Lung (tissue), 11 donors: ENCODE measurements at regions not wholly inside any gene's neighbourhood (a gene's known extent, or its start where the extent isn't known, plus 50 kb on each side); places are given as distances from the start of the nearest gene placed in this dataset.

Source experiments
- ATAC-seq: fragments of 200-7000 bp; cut with Tn5 transposase; one replicate; pipeline ENCODE4 v1.9.1; 2020; ENCODE audit warnings: moderate number of reproducible peaks; ENCODE audit not compliant: insufficient read depth, low FRiP score
- DNase-seq, 3 donors: peaks; one replicate each; pipeline ENCODE4 v3.0.0-alpha.2; 2013 to 2017
- H3K27ac ChIP-seq, 2 donors: one replicate each; pipeline ENCODE4 v1.5.1; 2013; ENCODE audit warnings: mild to moderate bottlenecking in 2 of 2, moderate library complexity in 2 of 2, control low read depth in 1 of 2, inconsistent platforms in 1 of 2, low read depth in 1 of 2, low read length in 1 of 2
- H3K27me3 ChIP-seq, 3 donors: one replicate each; pipeline ENCODE4 v1.5.1; 2013; ENCODE audit warnings: low read length in 2 of 3; ENCODE audit not compliant: control insufficient read depth in 3 of 3, insufficient read depth in 3 of 3
- H3K36me3 ChIP-seq, 4 donors: one replicate each; pipeline ENCODE4 v1.5.1; 2013; ENCODE audit warnings: low read length in 4 of 4, mild to moderate bottlenecking in 1 of 4, moderate library complexity in 1 of 4; ENCODE audit not compliant: control insufficient read depth in 4 of 4, insufficient read depth in 4 of 4
- H3K4me1 ChIP-seq, 5 donors: one replicate each; pipeline ENCODE4 v1.5.1; 2013; ENCODE audit warnings: low read length in 5 of 5, mild to moderate bottlenecking in 2 of 5, moderate library complexity in 1 of 5; ENCODE audit not compliant: control insufficient read depth in 5 of 5, insufficient read depth in 5 of 5
- H3K4me3 ChIP-seq: one replicate; pipeline ENCODE4 v1.5.1; 2013; ENCODE audit warnings: mild to moderate bottlenecking, control low read depth, moderate library complexity
- H3K9ac ChIP-seq, 2 donors: one replicate each; pipeline ENCODE4 v1.5.1; 2013; ENCODE audit warnings: low read length in 2 of 2, control low read depth in 1 of 2; ENCODE audit not compliant: insufficient read depth in 1 of 2
- H3K9me3 ChIP-seq, 4 donors: one replicate each; pipeline ENCODE4 v1.5.1; 2013; ENCODE audit warnings: low read length in 3 of 4, mild to moderate bottlenecking in 1 of 4, moderate library complexity in 1 of 4; ENCODE audit not compliant: control insufficient read depth in 4 of 4, insufficient read depth in 3 of 4
- CTCF ChIP-seq: IDR thresholded peaks from 2 replicates; pipeline ENCODE4 v1.5.1; 2012; ENCODE audit warnings: mild to moderate bottlenecking; ENCODE audit errors: control extremely low read depth, extremely low read depth
- WGBS, 2 donors: extraction: QIAGEN DNeasy Blood & Tissue Kit; methylation state at CpG; one replicate each; pipeline ENCODE4 v1.1.7; 2013; 5-methylcytosine and 5-hydroxymethylcytosine counted together
- donor health status: control.
- donor health status: control.
- donor health status: Bipolar disorder and iron deficiency.
- donor health status: healthy.
- donor health status: DM: yes; HTN: yes; CAD: no.

DNA sequence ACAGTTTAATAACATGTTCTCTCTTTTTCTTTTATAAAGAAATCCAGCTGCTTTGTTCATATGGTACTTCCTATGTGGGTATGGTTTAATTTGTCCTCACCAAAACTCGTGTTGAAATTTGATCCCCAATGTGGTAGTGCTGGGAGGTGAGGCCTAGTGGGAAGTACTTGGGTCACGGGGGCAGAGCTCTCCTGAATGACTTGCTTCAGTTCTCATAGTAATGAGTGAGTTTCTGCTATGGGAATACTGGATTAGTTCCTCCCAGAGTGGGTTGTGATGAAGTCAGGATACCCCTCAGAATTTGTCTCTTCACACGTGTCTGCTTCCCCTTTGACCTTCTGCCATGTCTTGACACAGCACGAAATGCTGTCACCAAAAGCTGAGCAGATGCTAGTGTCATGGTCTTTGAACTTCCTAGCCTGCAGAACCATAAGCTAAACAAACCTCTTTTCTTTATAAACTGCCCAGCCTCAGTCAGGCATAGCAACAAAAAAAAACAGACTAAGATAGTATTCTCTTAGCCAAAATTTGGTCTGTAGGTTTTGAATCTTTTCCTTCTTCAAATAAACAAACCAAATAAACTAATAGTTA is 87.8 kb upstream of the HS3ST5 start:
- Histone ChIP-seq H3K9me3 (no peaks in the 10 kb centered on the region), H3K27ac (no peak overlapping the region), H3K4me3 (no peak overlapping the region), H3K9ac (no peak overlapping the region), H3K4me1 (no peaks in the 10 kb centered on the region), H3K36me3 (no peaks in the 10 kb centered on the region), H3K27me3 (no peaks in the 10 kb centered on the region)
- ATAC-seq (no peak), DNase-seq (peak in 1 of 3 donors; percentile 3)
- TF ChIP-seq CTCF = no peak
- WGBS, 2 donors = 42 to 43% methylated on average over 4 of the region's 4 CpGs

GRCh38 chr6:114428341-114428740 is 85.5 kb upstream of the HS3ST5 start:
- H3K9ac ChIP-seq = no peak overlapping the region
- H3K9me3 ChIP-seq = no peaks in the 10 kb centered on the region
- TF ChIP-seq CTCF = no peak
- no peaks in the 10 kb centered on the region for H3K4me1 ChIP-seq
- H3K36me3 ChIP-seq = no peaks in the 10 kb centered on the region
- no peak overlapping the region for H3K27ac ChIP-seq
- 63 to 66% methylated on average over 2 of the region's 2 CpGs for WGBS, 2 donors
- DNase-seq (no peak), ATAC-seq (no peak)
- no peak overlapping the region for H3K4me3 ChIP-seq
- H3K27me3 ChIP-seq = no peaks in the 10 kb centered on the region

DNA sequence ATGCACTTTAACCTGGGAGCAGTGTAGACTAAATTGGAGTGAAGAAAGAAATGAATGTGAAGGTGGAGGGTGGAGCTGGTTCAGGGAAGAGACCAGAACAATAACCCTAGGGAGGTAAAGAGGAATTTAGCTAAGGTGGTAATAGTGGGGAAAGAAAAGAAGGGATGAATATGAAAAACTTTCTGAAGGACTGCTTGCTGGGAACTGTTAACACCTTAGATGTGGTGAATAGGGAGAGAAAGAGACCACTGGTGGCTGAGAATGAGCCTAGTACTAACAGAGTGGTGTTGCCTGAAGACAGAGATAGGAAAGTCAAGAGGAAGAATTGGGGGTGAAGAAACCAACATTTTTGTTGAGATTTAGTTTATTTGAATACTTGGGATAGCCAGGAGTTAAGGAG is 78.4 kb upstream of the HS3ST5 start:
- Histone ChIP-seq H3K27me3 (peaks cover 0 to 3% (median 0%) of the 10 kb centered on the region in 3 donors), H3K9ac (no peak overlapping the region), H3K36me3 (no peaks in the 10 kb centered on the region), H3K27ac (no peak overlapping the region), H3K4me1 (no peaks in the 10 kb centered on the region), H3K4me3 (no peak overlapping the region), H3K9me3 (no peaks in the 10 kb centered on the region)
- no peak for DNase-seq
- no peak for ATAC-seq
- TF ChIP-seq CTCF = no peak

- Histone ChIP-seq H3K27ac (no peak overlapping the region), H3K9me3 (no peaks in the 10 kb centered on the region), H3K27me3 (peaks cover 0 to 3% (median 0%) of the 10 kb centered on the region in 3 donors), H3K36me3 (no peaks in the 10 kb centered on the region), H3K4me1 (no peaks in the 10 kb centered on the region), H3K4me3 (no peak overlapping the region), H3K9ac (no peak overlapping the region)
- ATAC-seq = no peak
- 53 to 62% methylated on average over 2 of the region's 2 CpGs for WGBS, 2 donors
- TF ChIP-seq CTCF = no peak
- no peak for DNase-seq
Observed at GRCh38 chr6:114419175-114419574, 76.4 kb upstream of the HS3ST5 start.
